Activated CD4-positive, alpha-beta T cell treated with anti-CD3 and anti-CD28 coated beads for 36 hours (primary cell): ENCODE measurements at regions not wholly inside any gene's neighbourhood (a gene's known extent, or its start where the extent isn't known, plus 50 kb on each side); places are given as distances from the start of the nearest gene placed in this dataset.
"Not testable (repeated sequence)": the region's sequence is repeated elsewhere in the genome, so short reads cannot be mapped to it uniquely, and the experiment has no call there.

ENCODE experiments used
- ATAC-seq: fragments of 200-7000 bp; cut with Tn5 transposase; one replicate; pipeline ENCODE4 v1.10.0; 2021; ENCODE audit warnings: mild to moderate bottlenecking, moderate library complexity
- CTCF ChIA-PET: fragments of 350-600 bp; sonication (Branson Sonifier 250); formaldehyde crosslinking; loops from one replicate; lab custom pipeline; 2021; ENCODE audit warnings: antibody characterized with exemption; lab: Charles Lee
- POLR2A ChIA-PET: fragments of 350-600 bp; sonication (Branson Sonifier 250); formaldehyde crosslinking; loops from one replicate; lab custom pipeline; 2021; ENCODE audit warnings: antibody characterized with exemption, inconsistent platforms; lab: Charles Lee
- DNase-seq: peaks from one replicate; pipeline ENCODE4 v3.0.0-alpha.2; 2020
- H3K27ac Mint-ChIP-seq: one replicate; pipeline ENCODE4 v1.8.0; 2021; ENCODE audit warnings: mixed read lengths
- H3K27me3 Mint-ChIP-seq: one replicate; pipeline ENCODE4 v1.8.0; 2021; ENCODE audit warnings: mixed read lengths
- H3K36me3 Mint-ChIP-seq: one replicate; pipeline ENCODE4 v1.8.0; 2021; ENCODE audit warnings: low read depth, mixed read lengths
- H3K4me1 Mint-ChIP-seq: one replicate; pipeline ENCODE4 v1.8.0; 2021; ENCODE audit warnings: mixed read lengths
- H3K4me3 Mint-ChIP-seq: one replicate; pipeline ENCODE4 v1.8.0; 2021; ENCODE audit warnings: mild to moderate bottlenecking, moderate library complexity, mixed read lengths
- H3K9me3 Mint-ChIP-seq: one replicate; pipeline ENCODE4 v1.8.0; 2021; ENCODE audit warnings: low read depth, mixed read lengths
- intact Hi-C, 2 experiments: fragments of 100-400 bp; cut with DNase I in 1 of 2; cut with micrococcal nuclease in 1 of 2; formaldehyde crosslinking; loops; one replicate each; pipeline versions ENCODE4 v1.14.2 to v1.15.1; 2022 to 2024; cut with DNase I, micrococcal nuclease

GRCh38 chr3:177787279-177788041, 590.2 kb upstream of the TBL1XR1 start:
- POLR2A ChIA-PET: no interaction called here

DNA sequence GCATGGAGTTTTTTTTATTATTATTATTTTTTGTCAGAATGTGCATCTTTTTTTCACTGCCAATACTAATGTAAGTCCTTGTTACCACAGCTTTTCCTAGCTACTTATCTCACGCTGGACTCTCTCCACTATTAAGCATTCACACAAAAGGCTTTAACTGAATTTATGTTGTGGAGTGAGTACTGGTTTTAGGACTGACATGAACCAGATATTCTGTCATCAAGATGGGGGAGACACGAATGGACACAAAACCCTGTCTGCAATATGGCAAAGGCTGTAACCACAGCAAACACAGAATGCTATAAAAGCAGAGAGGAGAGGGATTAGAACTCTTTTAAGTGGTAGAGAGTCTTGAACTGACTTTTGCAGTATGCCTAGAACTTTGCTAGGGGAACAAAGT, 592.2 kb upstream of the TBL1XR1 start:
- no peaks in the 10 kb centered on the region for H3K9me3 Mint-ChIP-seq
- no peak overlapping the region for H3K4me3 Mint-ChIP-seq
- no peak for DNase-seq
- intact Hi-C loops: loop anchor here (5.0 to 10.0 kb wide), 4 partner anchors 93 to 472 kb away; no protein-coding TSS in a partner anchor
- POLR2A ChIA-PET: no interaction called here
- no peaks in the 10 kb centered on the region for H3K36me3 Mint-ChIP-seq
- no peak overlapping the region for H3K27ac Mint-ChIP-seq
- CTCF ChIA-PET: interaction anchor here (0.7 to 1.3 kb wide), 2 partner anchors 11 to 17 kb away, joined by 3 to 5 read pairs; no protein-coding TSS in a partner anchor
- no peaks in the 10 kb centered on the region for H3K27me3 Mint-ChIP-seq
- H3K4me1 Mint-ChIP-seq: peaks cover 26% of the 10 kb centered on the region
- no peak for ATAC-seq

More at GRCh38 chr3:177787279-177788041, 590.2 kb upstream of the TBL1XR1 start:
- H3K27me3 Mint-ChIP-seq: no peaks in the 10 kb centered on the region
- intact Hi-C loops: loop anchor here (1.0 to 10.0 kb wide), 7 partner anchors 95 to 586 kb away; no protein-coding TSS in a partner anchor
- H3K36me3 Mint-ChIP-seq: no peaks in the 10 kb centered on the region
- H3K9me3 Mint-ChIP-seq: no peaks in the 10 kb centered on the region
- H3K27ac Mint-ChIP-seq: peak overlapping the region; percentile 52
- DNase-seq (peak; percentile 32), ATAC-seq (peak; percentile 89)
- CTCF ChIA-PET: no interaction called here
- peaks cover 26% of the 10 kb centered on the region for H3K4me1 Mint-ChIP-seq
- H3K4me3 Mint-ChIP-seq: no peak overlapping the region

- ChIA-PET CTCF (no interaction called here), POLR2A (no interaction called here)
- DNase-seq (no peak), ATAC-seq (no peak)
- Mint-ChIP-seq H3K36me3 (no peaks in the 10 kb centered on the region), H3K9me3 (no peaks in the 10 kb centered on the region), H3K4me1 (peaks cover 23% of the 10 kb centered on the region), H3K4me3 (no peak overlapping the region), H3K27me3 (no peaks in the 10 kb centered on the region), H3K27ac (no peak overlapping the region)
- intact Hi-C loops: no loop called here
Measured at GRCh38 chr3:177792311-177793030, 595.2 kb upstream of the TBL1XR1 start.

- peaks cover 18% of the 10 kb centered on the region for H3K4me1 Mint-ChIP-seq
- CTCF ChIA-PET: no interaction called here
- no peak for DNase-seq
- intact Hi-C loops: no loop called here
- H3K9me3 Mint-ChIP-seq: no peaks in the 10 kb centered on the region
- POLR2A ChIA-PET: no interaction called here
- no peak for ATAC-seq
- no peak overlapping the region for H3K4me3 Mint-ChIP-seq
- H3K36me3 Mint-ChIP-seq: no peaks in the 10 kb centered on the region
- H3K27me3 Mint-ChIP-seq: no peaks in the 10 kb centered on the region
- H3K27ac Mint-ChIP-seq: no peak overlapping the region
Measured at GRCh38 chr3:177793451-177793850, 596.2 kb upstream of the TBL1XR1 start.

DNA sequence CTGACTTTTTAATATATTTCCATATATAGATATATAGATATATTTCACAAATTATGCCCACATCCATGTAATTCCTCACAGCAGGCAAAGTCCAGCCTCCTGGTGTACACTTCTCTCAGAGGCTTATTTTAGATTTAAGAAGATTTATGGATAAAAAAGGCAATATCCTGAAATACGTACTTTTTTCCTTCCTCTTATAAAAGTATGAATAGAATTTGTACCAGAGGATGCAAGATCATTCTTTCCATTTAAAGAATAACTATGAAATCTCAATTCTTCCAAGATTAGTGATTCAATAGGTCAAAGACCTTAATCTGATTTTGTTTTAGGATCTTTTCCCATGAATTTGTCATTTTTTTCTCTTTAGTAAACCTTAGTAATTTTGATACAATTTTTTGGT, 597.9 kb upstream of the TBL1XR1 start:
- Mint-ChIP-seq H3K4me1 (peaks cover 25% of the 10 kb centered on the region), H3K4me3 (no peak overlapping the region), H3K27ac (no peak overlapping the region), H3K36me3 (no peaks in the 10 kb centered on the region), H3K9me3 (no peaks in the 10 kb centered on the region), H3K27me3 (no peaks in the 10 kb centered on the region)
- ChIA-PET CTCF (no interaction called here), POLR2A (no interaction called here)
- no peak for DNase-seq
- intact Hi-C loops: loop anchor here in 1 of 2 experiments (5.0 kb wide), 1 partner anchor 47 kb away; no protein-coding TSS in a partner anchor
- no peak for ATAC-seq

GRCh38 chr3:177795859-177796258, 598.6 kb upstream of the TBL1XR1 start:
- ATAC-seq (peak; percentile 79), DNase-seq (no peak)
- no peaks in the 10 kb centered on the region for H3K27me3 Mint-ChIP-seq
- H3K36me3 Mint-ChIP-seq: no peaks in the 10 kb centered on the region
- H3K9me3 Mint-ChIP-seq: no peaks in the 10 kb centered on the region
- H3K27ac Mint-ChIP-seq: peak overlapping the region; percentile 60
- H3K4me3 Mint-ChIP-seq: no peak overlapping the region
- H3K4me1 Mint-ChIP-seq: peaks cover 31% of the 10 kb centered on the region
- POLR2A ChIA-PET: no interaction called here
- intact Hi-C loops: loop anchor here in 1 of 2 experiments (5.0 kb wide), 1 partner anchor 46 kb away; no protein-coding TSS in a partner anchor
- CTCF ChIA-PET: interaction anchor here (1.0 kb wide), 1 partner anchor 12 kb away, joined by 3 read pairs; no protein-coding TSS in a partner anchor

- H3K27ac Mint-ChIP-seq, intact Hi-C loops: not testable (repeated sequence)
- POLR2A ChIA-PET: interaction anchor here (0.6 to 0.7 kb wide), 2 partner anchors 43 to 404 kb away, joined by 3 read pairs; no protein-coding TSS in a partner anchor
Measured at GRCh38 chr3:177800147-177800546, 602.9 kb upstream of the TBL1XR1 start.

DNA sequence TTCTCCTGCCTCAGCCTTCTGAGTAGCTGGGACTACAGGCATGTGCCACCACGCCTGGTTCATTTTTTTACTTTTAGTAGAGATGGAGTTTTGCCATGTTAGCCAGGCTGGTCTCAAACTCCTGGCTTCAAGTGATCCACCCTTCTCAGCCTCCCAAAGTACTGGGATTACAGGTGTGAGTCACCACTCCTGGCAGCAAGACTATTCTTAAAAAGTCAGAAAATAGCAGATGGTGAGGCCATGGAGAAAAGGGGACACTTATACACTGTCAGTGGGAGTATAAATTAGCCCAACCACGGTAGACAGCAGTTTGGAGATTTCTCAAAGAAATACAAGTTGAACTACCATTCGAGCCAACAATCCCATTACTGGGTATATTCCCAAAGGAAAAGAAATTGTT, 603.3 kb upstream of the TBL1XR1 start:
- intact Hi-C loops: no loop called here
- H3K9me3 Mint-ChIP-seq: no peaks in the 10 kb centered on the region
- ChIA-PET POLR2A (interaction anchor here (0.6 kb wide), 1 partner anchor 404 kb away, joined by 3 read pairs; no protein-coding TSS in a partner anchor), CTCF (no interaction called here)
- H3K4me1 Mint-ChIP-seq: peaks cover 27% of the 10 kb centered on the region
- H3K36me3 Mint-ChIP-seq: no peaks in the 10 kb centered on the region
- H3K4me3 Mint-ChIP-seq: no peak overlapping the region
- H3K27ac Mint-ChIP-seq: no peak overlapping the region
- DNase-seq (no peak), ATAC-seq (no peak)
- no peaks in the 10 kb centered on the region for H3K27me3 Mint-ChIP-seq

More at GRCh38 chr3:177800147-177800546, 602.9 kb upstream of the TBL1XR1 start:
- DNase-seq, H3K4me3 Mint-ChIP-seq, H3K36me3 Mint-ChIP-seq, CTCF ChIA-PET, H3K27me3 Mint-ChIP-seq, H3K9me3 Mint-ChIP-seq: not testable (repeated sequence)
- peaks cover 31% of the 10 kb centered on the region for H3K4me1 Mint-ChIP-seq
- peak; percentile 36 for ATAC-seq

- Mint-ChIP-seq H3K4me1 (peaks cover 15% of the 10 kb centered on the region), H3K36me3 (no peaks in the 10 kb centered on the region), H3K9me3 (no peaks in the 10 kb centered on the region), H3K27ac (no peak overlapping the region), H3K4me3 (no peak overlapping the region), H3K27me3 (no peaks in the 10 kb centered on the region)
- DNase-seq (no peak), ATAC-seq (no peak)
- ChIA-PET CTCF (no interaction called here), POLR2A (interaction anchor here (0.6 kb wide), 1 partner anchor 21 kb away, joined by 3 read pairs; no protein-coding TSS in a partner anchor)
- intact Hi-C loops: no loop called here
Measured at GRCh38 chr3:177802151-177802900, 605.0 kb upstream of the TBL1XR1 start.

GRCh38 chr3:177803500-177803899, 606.2 kb upstream of the TBL1XR1 start:
- Mint-ChIP-seq H3K27me3 (no peaks in the 10 kb centered on the region), H3K4me3 (no peak overlapping the region), H3K9me3 (no peaks in the 10 kb centered on the region), H3K36me3 (no peaks in the 10 kb centered on the region), H3K27ac (no peak overlapping the region), H3K4me1 (peaks cover 13% of the 10 kb centered on the region)
- POLR2A ChIA-PET: no interaction called here
- DNase-seq (no peak), ATAC-seq (no peak)
- intact Hi-C loops: no loop called here
- CTCF ChIA-PET: no interaction called here

GRCh38 chr3:177804032-177804431, 606.8 kb upstream of the TBL1XR1 start:
- Mint-ChIP-seq H3K4me3 (no peak overlapping the region), H3K27me3 (no peaks in the 10 kb centered on the region), H3K9me3 (no peaks in the 10 kb centered on the region), H3K27ac (no peak overlapping the region), H3K4me1 (peaks cover 13% of the 10 kb centered on the region), H3K36me3 (no peaks in the 10 kb centered on the region)
- intact Hi-C loops: no loop called here
- ATAC-seq (no peak), DNase-seq (no peak)
- ChIA-PET POLR2A (no interaction called here), CTCF (no interaction called here)
